ENCODE measurements at regions not wholly inside any gene's neighbourhood (a gene's known extent, or its start where the extent isn't known, plus 50 kb on each side); places are given as distances from the start of the nearest gene placed in this dataset.

DNA sequence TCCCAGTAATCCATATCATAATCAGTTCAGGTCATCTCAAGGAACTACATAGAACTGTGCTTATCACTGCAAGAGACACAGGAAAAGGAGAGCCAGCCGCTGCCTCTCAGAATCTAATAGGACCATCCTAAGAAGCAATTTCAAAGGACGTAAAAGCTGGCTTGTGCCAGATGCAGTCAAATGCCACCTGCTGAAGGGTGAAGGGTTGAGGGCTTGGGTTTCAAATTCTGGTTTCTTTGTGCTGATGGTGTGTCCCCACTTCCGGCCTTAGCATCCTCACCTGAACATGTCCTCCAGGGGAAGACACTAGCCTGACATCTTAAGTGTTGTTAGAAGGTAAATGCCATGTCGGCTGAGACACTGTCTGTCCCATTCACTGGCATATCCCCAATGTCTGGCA is 477.1 kb upstream of the TSHZ3 start:
- Histone ChIP-seq H3K9me3 (ENCODE audit: low read length) (peaks cover 96% of the 10 kb centered on the region), H3K79me2 (ENCODE audit: insufficient read depth, low read length) (no peaks in the 10 kb centered on the region), H3K27ac (ENCODE audit: extremely low read length, insufficient read depth, low read length) (no peak overlapping the region), H3K4me3 (replicated peaks in 1 of 3; ENCODE audit: insufficient read depth in 1 of 3, low read depth in 2 of 3, low read length in 3 of 3) (no peak overlapping the region), H3K27me3 (ENCODE audit: control insufficient read depth in 1 of 2, insufficient read depth in 2 of 2, low read length in 2 of 2) (no peaks in the 10 kb centered on the region), H4K20me1 (ENCODE audit: insufficient read depth, low read length) (no peaks in the 10 kb centered on the region), H3K4me1 (ENCODE audit: insufficient read depth, low read length) (no peaks in the 10 kb centered on the region), H2AFZ (ENCODE audit: low read length) (no peak overlapping the region), H3K36me3 (replicated peaks in 1 of 2; ENCODE audit: control insufficient read depth in 1 of 2, insufficient read depth in 2 of 2, low read length in 2 of 2) (no peaks in the 10 kb centered on the region), H3K9ac (ENCODE audit: insufficient read depth, low read depth, low read length) (no peak overlapping the region), H3K4me2 (ENCODE audit: low read depth, low read length) (no peak overlapping the region)
- in situ Hi-C loops (cut with HindIII; ENCODE audit: extremely low pct_ligation_motif_present, low pct_unique_long_range_greater_than_20kb) (no loop called here), intact Hi-C loops (cut with micrococcal nuclease; ENCODE audit: unreplicated experiment) (no loop called here)
- WGBS (ENCODE audit: low lambda C conversion rate), result 32% methylated on average over 4 of the region's 4 CpGs
- FAIRE-seq (no peak), DNase-seq (ENCODE audit: low spot score) (no peak), ATAC-seq (no peak)
- ChIA-PET CTCF (ENCODE audit: low intra/inter-chr PET ratio, low total read pairs) (no interaction called here), POLR2A (no interaction called here)
- TF ChIP-seq ZNF564 (CRISPR knock-in tag; IDR thresholded peaks at IDR 0.05) (no peak), KLF13 (CRISPR knock-in tag; IDR thresholded peaks at IDR 0.05) (no peak), ZNF251 (CRISPR knock-in tag; IDR thresholded peaks at IDR 0.05) (no peak), TRIM24 (CRISPR knock-in tag; IDR thresholded peaks at IDR 0.05) (no peak), NRL (CRISPR knock-in tag; IDR thresholded peaks at IDR 0.05; ENCODE audit: borderline replicate concordance) (no peak), SMAD9 (CRISPR knock-in tag; IDR thresholded peaks at IDR 0.05) (no peak), SPEN (CRISPR knock-in tag; IDR thresholded peaks at IDR 0.05; ENCODE audit: low read depth) (no peak), TEAD2 (CRISPR knock-in tag; IDR thresholded peaks at IDR 0.05) (no peak), HOXA7 (CRISPR knock-in tag; IDR thresholded peaks at IDR 0.05) (no peak), ZNF274 (CRISPR knock-in tag; IDR thresholded peaks at IDR 0.05) (no peak), BRCA1 (CRISPR knock-in tag; IDR thresholded peaks at IDR 0.05) (no peak), HHEX (CRISPR knock-in tag; IDR thresholded peaks at IDR 0.05) (no peak), ZNF747 (CRISPR knock-in tag; IDR thresholded peaks at IDR 0.05; ENCODE audit: borderline replicate concordance) (no peak), SRF (IDR thresholded peaks at IDR 0.05; ENCODE audit: low read depth, low read length) (no peak), ZNF460 (CRISPR knock-in tag; IDR thresholded peaks at IDR 0.05; ENCODE audit: borderline replicate concordance) (no peak), ZIK1 (CRISPR knock-in tag; IDR thresholded peaks at IDR 0.05; ENCODE audit: borderline replicate concordance, low read depth) (no peak)
- TF ChIP-seq, protein P1, sequence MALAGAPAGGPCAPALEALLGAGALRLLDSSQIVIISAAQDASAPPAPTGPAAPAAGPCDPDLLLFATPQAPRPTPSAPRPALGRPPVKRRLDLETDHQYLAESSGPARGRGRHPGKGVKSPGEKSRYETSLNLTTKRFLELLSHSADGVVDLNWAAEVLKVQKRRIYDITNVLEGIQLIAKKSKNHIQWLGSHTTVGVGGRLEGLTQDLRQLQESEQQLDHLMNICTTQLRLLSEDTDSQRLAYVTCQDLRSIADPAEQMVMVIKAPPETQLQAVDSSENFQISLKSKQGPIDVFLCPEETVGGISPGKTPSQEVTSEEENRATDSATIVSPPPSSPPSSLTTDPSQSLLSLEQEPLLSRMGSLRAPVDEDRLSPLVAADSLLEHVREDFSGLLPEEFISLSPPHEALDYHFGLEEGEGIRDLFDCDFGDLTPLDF (CRISPR knock-in tag; IDR thresholded peaks at IDR 0.05), result no peak
- TF ChIP-seq, protein P2, sequence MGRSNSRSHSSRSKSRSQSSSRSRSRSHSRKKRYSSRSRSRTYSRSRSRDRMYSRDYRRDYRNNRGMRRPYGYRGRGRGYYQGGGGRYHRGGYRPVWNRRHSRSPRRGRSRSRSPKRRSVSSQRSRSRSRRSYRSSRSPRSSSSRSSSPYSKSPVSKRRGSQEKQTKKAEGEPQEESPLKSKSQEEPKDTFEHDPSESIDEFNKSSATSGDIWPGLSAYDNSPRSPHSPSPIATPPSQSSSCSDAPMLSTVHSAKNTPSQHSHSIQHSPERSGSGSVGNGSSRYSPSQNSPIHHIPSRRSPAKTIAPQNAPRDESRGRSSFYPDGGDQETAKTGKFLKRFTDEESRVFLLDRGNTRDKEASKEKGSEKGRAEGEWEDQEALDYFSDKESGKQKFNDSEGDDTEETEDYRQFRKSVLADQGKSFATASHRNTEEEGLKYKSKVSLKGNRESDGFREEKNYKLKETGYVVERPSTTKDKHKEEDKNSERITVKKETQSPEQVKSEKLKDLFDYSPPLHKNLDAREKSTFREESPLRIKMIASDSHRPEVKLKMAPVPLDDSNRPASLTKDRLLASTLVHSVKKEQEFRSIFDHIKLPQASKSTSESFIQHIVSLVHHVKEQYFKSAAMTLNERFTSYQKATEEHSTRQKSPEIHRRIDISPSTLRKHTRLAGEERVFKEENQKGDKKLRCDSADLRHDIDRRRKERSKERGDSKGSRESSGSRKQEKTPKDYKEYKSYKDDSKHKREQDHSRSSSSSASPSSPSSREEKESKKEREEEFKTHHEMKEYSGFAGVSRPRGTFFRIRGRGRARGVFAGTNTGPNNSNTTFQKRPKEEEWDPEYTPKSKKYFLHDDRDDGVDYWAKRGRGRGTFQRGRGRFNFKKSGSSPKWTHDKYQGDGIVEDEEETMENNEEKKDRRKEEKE (IDR thresholded peaks at IDR 0.05), result no peak
- TF ChIP-seq, protein P3, sequence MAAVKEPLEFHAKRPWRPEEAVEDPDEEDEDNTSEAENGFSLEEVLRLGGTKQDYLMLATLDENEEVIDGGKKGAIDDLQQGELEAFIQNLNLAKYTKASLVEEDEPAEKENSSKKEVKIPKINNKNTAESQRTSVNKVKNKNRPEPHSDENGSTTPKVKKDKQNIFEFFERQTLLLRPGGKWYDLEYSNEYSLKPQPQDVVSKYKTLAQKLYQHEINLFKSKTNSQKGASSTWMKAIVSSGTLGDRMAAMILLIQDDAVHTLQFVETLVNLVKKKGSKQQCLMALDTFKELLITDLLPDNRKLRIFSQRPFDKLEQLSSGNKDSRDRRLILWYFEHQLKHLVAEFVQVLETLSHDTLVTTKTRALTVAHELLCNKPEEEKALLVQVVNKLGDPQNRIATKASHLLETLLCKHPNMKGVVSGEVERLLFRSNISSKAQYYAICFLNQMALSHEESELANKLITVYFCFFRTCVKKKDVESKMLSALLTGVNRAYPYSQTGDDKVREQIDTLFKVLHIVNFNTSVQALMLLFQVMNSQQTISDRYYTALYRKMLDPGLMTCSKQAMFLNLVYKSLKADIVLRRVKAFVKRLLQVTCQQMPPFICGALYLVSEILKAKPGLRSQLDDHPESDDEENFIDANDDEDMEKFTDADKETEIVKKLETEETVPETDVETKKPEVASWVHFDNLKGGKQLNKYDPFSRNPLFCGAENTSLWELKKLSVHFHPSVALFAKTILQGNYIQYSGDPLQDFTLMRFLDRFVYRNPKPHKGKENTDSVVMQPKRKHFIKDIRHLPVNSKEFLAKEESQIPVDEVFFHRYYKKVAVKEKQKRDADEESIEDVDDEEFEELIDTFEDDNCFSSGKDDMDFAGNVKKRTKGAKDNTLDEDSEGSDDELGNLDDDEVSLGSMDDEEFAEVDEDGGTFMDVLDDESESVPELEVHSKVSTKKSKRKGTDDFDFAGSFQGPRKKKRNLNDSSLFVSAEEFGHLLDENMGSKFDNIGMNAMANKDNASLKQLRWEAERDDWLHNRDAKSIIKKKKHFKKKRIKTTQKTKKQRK (IDR thresholded peaks at IDR 0.05; ENCODE audit: low read length), result no peak
- TF ChIP-seq, protein P4, sequence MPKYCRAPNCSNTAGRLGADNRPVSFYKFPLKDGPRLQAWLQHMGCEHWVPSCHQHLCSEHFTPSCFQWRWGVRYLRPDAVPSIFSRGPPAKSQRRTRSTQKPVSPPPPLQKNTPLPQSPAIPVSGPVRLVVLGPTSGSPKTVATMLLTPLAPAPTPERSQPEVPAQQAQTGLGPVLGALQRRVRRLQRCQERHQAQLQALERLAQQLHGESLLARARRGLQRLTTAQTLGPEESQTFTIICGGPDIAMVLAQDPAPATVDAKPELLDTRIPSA (CRISPR knock-in tag; IDR thresholded peaks at IDR 0.05; ENCODE audit: borderline replicate concordance), result no peak
- no TSS peak for BruUV-seq (replicated peaks)

Data from HepG2 (cell line).